Kidney (tissue), 13 donors: ENCODE measurements at regions not wholly inside any gene's neighbourhood (a gene's known extent, or its start where the extent isn't known, plus 50 kb on each side); places are given as distances from the start of the nearest gene placed in this dataset.

Source experiments
- DNase-seq, 5 donors: peaks; one replicate each; pipeline ENCODE4 v3.0.0-alpha.2; 2013 to 2020
- FAIRE-seq: peaks from 2 replicates; lab custom pipeline; 2012; peaks lifted over from hg19 to GRCh38; lab: Jason Lieb, UNC
- H3K27ac ChIP-seq, 2 donors: one replicate each; pipeline ENCODE4 v1.7.0; 2013; ENCODE audit warnings: low read depth in 2 of 2, low read length in 2 of 2, inconsistent platforms in 1 of 2
- H3K27me3 ChIP-seq: one replicate; pipeline ENCODE4 v1.7.1; 2013; ENCODE audit warnings: low read length, inconsistent platforms; ENCODE audit not compliant: control insufficient read depth, insufficient read depth
- H3K36me3 ChIP-seq, 3 donors: one replicate each; pipeline versions ENCODE4 v1.7.0 to v1.7.1; 2013; ENCODE audit warnings: low read length in 3 of 3, control low read depth in 1 of 3, inconsistent platforms in 1 of 3; ENCODE audit not compliant: insufficient read depth in 3 of 3, control insufficient read depth in 2 of 3
- H3K4me1 ChIP-seq, 3 donors: one replicate each; pipeline versions ENCODE4 v1.7.0 to v1.7.1; 2013; ENCODE audit warnings: low read length in 3 of 3, inconsistent platforms in 1 of 3, low read depth in 1 of 3; ENCODE audit not compliant: control insufficient read depth in 2 of 3, insufficient read depth in 2 of 3
- H3K4me3 ChIP-seq, 3 donors: one replicate each; pipeline versions ENCODE4 v1.7.0 to v1.8.1; 2013; ENCODE audit warnings: low read length in 3 of 3, control low read depth in 1 of 3, inconsistent platforms in 1 of 3
- H3K9ac ChIP-seq, 3 donors: one replicate each; pipeline versions ENCODE4 v1.7.0 to v1.7.1; 2013; ENCODE audit warnings: low read length in 3 of 3, control low read depth in 1 of 3, inconsistent platforms in 1 of 3
- H3K9me3 ChIP-seq, 3 donors: one replicate each; pipeline versions ENCODE4 v1.7.0 to v1.7.1; 2013; ENCODE audit warnings: low read length in 3 of 3, control low read depth in 1 of 3, inconsistent platforms in 1 of 3; ENCODE audit not compliant: control insufficient read depth in 2 of 3, insufficient read depth in 1 of 3
- intact Hi-C: fragments of 100-400 bp; cut with DNase I; formaldehyde crosslinking; loops from one replicate; pipeline ENCODE4 v1.11.1; 2022
- TF ChIP-seq, protein P1 (sequence below): IDR thresholded peaks from 3 replicates; pipeline ENCODE4 v1.5.1; 2012; ENCODE audit warnings: mild to moderate bottlenecking, moderate library complexity, borderline replicate concordance; ENCODE audit not compliant: insufficient read depth; ENCODE audit errors: extremely low read depth
- donor health status: control.
- donor health status: control.
- donor health status: control.
- donor health status: control.
- donor health status: control.
- donor health status: DM: yes; HTN: yes; CAD: no.
- donor health status: Normal renal cell carcinoma (clear cell type).

DNA sequence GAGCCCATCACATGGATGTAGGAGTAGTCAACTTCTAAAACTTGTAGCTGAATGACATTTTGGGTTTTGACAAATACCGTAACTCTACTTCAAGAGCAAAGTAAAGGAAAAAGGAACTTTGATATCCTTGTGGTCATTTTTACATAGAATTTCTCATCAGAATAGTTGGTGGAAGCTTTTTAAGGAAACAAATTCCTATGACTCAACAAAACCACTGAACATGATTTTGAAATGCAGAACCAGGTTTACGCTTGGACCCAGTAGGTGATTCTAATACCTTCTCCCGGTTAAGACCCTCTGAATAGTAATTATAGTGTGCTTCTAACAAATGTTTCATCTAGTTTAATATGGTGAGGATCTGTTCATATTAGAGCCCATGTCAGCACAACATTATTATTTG is 307.8 kb downstream of the GPR37 start:
- Histone ChIP-seq H3K27ac (no peak overlapping the region), H3K9me3 (no peaks in the 10 kb centered on the region), H3K4me1 (peaks cover 0 to 5% (median 0%) of the 10 kb centered on the region in 3 donors), H3K36me3 (no peaks in the 10 kb centered on the region), H3K27me3 (no peaks in the 10 kb centered on the region), H3K4me3 (no peak overlapping the region), H3K9ac (no peak overlapping the region)
- TF ChIP-seq, protein P1, sequence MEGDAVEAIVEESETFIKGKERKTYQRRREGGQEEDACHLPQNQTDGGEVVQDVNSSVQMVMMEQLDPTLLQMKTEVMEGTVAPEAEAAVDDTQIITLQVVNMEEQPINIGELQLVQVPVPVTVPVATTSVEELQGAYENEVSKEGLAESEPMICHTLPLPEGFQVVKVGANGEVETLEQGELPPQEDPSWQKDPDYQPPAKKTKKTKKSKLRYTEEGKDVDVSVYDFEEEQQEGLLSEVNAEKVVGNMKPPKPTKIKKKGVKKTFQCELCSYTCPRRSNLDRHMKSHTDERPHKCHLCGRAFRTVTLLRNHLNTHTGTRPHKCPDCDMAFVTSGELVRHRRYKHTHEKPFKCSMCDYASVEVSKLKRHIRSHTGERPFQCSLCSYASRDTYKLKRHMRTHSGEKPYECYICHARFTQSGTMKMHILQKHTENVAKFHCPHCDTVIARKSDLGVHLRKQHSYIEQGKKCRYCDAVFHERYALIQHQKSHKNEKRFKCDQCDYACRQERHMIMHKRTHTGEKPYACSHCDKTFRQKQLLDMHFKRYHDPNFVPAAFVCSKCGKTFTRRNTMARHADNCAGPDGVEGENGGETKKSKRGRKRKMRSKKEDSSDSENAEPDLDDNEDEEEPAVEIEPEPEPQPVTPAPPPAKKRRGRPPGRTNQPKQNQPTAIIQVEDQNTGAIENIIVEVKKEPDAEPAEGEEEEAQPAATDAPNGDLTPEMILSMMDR, result no peak
- no peak for DNase-seq
- intact Hi-C loops, result no loop called here
- no peak for FAIRE-seq

DNA sequence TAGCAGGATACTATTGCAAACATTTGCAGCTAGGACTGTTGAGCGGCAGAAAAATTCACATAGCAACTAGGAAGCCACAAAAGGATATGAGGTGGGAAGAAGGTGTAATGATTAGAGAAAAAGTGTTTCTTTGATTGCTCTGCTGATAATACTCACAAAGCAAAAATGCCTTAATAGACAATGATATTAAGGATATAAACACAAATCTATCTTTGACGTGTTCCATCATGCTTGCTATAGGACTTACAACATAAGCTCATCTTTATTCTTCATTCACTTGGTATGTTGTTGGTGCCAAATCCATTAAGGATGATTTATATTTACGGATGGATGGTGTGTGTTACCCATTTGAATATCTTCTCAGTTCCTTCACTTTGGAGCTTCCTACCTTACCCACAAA is 309.3 kb downstream of the GPR37 start:
- Histone ChIP-seq H3K27me3 (no peaks in the 10 kb centered on the region), H3K27ac (no peak overlapping the region), H3K9ac (no peak overlapping the region), H3K36me3 (no peaks in the 10 kb centered on the region), H3K4me1 (peaks cover 0 to 5% (median 0%) of the 10 kb centered on the region in 3 donors), H3K4me3 (no peak overlapping the region), H3K9me3 (no peaks in the 10 kb centered on the region)
- TF ChIP-seq, protein P1, result no peak
- FAIRE-seq, result no peak
- intact Hi-C loops, result no loop called here
- no peak for DNase-seq

DNA sequence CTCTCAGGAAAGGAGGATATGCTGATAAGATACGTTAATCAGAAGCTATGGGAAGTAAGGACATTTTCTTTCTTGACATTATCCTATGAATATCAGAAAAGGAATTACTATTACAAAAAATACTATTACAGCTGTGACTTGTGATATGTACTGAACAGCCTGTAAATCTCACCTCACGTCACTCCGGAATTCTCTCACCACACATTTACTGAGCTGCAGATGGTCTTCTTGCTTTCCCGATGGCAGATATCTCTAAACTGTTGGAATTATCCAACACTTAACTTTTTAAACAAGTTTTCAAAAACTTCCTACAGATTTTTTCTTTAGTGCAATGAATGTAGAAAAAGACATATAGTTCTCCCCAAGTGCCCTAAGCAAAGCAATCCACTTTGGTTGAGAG is 313.4 kb downstream of the GPR37 start:
- H3K36me3 ChIP-seq, result no peaks in the 10 kb centered on the region
- no peak for FAIRE-seq
- no peak overlapping the region for H3K9ac ChIP-seq
- H3K4me3 ChIP-seq, result no peak overlapping the region
- no peaks in the 10 kb centered on the region for H3K27me3 ChIP-seq
- H3K27ac ChIP-seq, result no peak overlapping the region
- H3K9me3 ChIP-seq, result no peaks in the 10 kb centered on the region
- TF ChIP-seq, protein P1, result no peak
- intact Hi-C loops, result no loop called here
- no peak for DNase-seq
- H3K4me1 ChIP-seq, result no peaks in the 10 kb centered on the region

DNA sequence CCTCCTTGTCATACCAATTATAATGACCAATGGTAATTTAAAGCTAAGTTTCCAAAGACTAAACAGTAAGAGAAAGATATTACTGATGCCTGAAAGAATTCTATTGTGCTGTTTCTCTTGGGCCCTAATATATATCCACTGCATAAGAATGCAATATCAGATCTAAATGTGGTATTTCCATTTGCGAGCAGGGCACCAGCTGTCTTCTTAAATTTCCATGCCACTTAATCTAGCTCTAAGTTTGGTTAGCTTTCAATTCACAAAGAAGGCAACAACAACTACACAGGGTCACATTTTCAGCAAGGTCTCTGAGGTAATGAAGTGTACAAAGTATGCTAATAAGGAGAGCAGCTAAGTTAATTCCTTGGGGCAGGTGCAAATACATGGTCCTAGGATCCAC is 315.7 kb downstream of the GPR37 start:
- no peak for DNase-seq
- no peaks in the 10 kb centered on the region for H3K9me3 ChIP-seq
- intact Hi-C loops, result no loop called here
- H3K27me3 ChIP-seq, result no peaks in the 10 kb centered on the region
- FAIRE-seq, result no peak
- no peak overlapping the region for H3K27ac ChIP-seq
- no peak overlapping the region for H3K4me3 ChIP-seq
- no peaks in the 10 kb centered on the region for H3K4me1 ChIP-seq
- H3K9ac ChIP-seq, result no peak overlapping the region
- TF ChIP-seq, protein P1, result no peak
- no peaks in the 10 kb centered on the region for H3K36me3 ChIP-seq
